HG03139 (cell line): ENCODE measurements at regions not wholly inside any gene's neighbourhood (a gene's known extent, or its start where the extent isn't known, plus 50 kb on each side); places are given as distances from the start of the nearest gene placed in this dataset.

Experiments used
- ATAC-seq: cut with Tn5 transposase; IDR thresholded peaks from one replicate; pipeline ENCODE4 v1.9.1; 2021; ENCODE audit not compliant: unreplicated experiment

GRCh38 chr9:103900466-103900865, 193.6 kb upstream of the SMC2 start:
- ATAC-seq, result no peak

DNA sequence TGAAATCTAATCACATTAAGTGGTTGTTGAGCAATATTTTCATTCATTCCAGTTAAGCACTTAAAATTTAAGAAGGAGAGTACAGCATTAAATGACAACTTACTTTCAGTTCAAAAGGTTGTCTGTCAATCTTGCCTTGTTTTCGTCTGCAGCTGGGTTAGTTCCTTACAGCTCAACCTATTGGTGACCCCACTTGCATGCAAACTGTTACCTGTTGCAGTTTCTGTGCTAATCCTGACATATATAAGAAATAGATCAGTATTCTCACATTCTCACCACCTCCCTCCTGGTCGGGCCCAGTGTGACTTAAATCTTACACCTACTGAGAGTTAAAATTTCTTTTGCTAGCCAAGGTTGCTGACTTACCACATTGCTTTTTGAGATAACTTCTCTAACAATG, 191.8 kb upstream of the SMC2 start:
- ATAC-seq, result no peak

GRCh38 chr9:103904242-103904641, 189.9 kb upstream of the SMC2 start:
- no peak for ATAC-seq

GRCh38 chr9:103913899-103914298, 180.2 kb upstream of the SMC2 start:
- no peak for ATAC-seq

DNA sequence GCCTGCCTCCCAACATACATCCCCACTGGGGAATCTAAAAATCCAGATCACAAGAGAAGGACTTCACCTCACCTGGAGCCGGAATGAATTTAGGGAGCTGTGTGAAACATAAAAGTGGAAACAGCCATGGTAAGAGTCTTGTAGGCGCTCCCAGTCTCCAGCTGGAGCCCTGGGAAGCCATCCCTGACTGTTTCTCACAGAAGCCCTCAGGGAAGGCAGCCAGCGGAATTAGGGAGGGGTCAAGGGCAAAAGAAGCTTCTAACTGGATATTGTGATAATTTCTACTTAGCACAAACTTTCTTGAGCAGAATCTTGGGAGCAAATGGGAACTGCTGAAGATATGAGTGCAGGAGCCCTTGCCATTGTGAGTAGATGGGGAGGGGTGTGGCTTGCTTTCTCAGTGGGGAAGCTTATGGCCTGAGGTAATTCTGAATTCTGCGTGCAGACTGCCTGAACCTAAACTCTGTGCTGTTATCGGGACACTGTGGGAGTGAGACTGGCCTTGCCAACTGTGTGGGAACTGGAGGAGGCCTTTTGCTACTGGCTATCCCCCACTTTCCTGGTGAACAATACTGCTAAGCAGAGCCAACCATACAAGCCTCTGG, 174.4 kb upstream of the SMC2 start:
- no peak for ATAC-seq

DNA sequence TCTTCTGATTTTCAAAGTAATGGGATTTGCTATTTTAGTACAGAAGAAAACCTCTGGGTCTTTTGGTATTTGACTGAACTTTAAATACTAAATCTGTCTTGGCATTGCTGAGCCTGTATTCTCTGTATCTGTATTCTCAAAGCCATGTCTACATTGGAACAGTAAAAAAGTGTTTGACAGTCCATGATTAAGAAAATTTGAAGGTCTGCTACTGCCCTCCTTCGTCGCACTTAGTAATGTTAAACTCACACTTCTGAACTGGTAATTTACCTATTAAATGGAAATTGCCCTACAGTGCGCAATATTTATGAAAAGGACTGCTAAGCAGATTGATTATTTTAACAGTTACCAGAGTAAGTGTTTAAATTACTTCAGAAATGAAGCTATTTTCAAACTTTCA, 165.7 kb upstream of the SMC2 start:
- ATAC-seq, result no peak

DNA sequence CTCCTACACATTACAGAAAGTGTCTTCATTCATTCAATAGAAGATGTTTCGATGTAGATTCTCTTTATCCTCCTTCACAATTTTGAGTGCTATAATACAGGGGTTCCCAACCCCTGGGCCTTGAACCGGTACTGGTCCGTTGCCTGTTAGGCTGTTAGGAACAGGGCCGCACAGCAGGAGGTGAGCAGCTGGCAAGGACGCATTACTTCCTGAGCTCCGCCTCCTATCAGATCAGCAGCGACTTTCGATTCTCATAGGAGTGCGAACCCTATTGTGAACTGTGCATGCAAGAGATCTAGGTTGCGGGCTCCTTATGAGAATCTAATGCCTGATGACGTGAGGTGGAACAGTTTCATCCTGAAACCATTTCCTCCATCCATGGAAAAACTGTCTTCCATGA, 153.0 kb upstream of the SMC2 start:
- no peak for ATAC-seq

DNA sequence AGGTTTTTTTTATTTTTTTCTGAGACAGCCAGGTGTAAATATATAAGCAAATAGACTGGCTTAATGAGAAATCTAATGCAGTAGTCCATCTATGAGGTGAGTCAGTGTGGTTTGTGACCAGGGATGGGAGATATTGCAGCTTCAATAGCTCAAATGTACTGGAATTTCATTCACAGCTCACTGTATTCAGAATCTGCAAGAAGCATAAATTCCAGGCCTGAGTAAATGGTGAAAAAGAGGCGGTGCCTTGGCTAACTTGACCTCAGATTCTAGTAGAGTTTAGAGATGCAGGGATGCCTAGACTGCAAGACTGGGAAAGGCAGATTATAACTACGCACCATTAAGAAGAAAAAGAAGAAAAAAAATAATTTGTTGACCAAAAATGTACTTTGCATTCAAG, 151.9 kb upstream of the SMC2 start:
- no peak for ATAC-seq

GRCh38 chr9:103942651-103943050, 151.5 kb upstream of the SMC2 start:
- no peak for ATAC-seq

GRCh38 chr9:103949096-103949495, 145.0 kb upstream of the SMC2 start:
- ATAC-seq, result no peak

DNA sequence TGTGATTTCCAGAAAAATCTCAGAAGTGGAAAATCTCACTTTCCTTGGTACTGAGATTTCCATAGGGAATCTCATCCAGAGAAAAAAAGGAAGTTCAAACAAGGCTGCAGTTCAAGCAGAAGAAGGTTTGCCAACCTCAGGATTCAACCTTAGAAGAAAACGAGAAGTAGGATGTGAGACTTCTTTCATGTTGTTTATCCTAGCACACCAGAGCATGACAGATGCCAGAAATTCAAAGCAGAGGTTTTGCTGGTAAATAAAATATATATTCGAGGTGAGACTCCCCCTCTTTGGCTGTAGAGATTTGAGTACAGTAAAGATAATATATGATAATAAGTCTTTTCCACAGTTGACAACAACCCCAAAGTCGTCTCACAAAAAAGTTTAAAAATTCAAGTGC, 116.9 kb upstream of the SMC2 start:
- ATAC-seq, result no peak

- ATAC-seq, result no peak
These were observed 115.7 kb upstream of the SMC2 start for GRCh38 chr9:103978396-103978795.

DNA sequence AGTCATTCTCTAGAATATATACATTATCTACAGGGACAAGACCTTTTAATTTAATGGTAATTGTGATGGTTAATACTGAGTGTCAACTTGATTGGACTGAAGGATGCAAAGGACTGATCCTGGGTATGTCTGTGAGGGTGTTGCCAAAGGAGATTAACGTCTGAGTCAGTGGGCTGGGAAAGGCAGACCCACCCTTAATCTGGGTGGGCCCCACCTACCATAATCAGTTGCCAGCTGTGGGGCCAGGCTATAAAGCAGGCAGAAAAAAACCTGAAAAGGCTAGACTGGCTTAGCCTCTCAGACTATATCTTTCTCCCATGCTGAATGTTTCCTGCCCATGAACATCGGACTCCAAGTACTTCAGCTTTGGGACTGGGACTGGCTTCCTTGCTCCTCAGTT, 112.2 kb upstream of the SMC2 start:
- no peak for ATAC-seq

DNA sequence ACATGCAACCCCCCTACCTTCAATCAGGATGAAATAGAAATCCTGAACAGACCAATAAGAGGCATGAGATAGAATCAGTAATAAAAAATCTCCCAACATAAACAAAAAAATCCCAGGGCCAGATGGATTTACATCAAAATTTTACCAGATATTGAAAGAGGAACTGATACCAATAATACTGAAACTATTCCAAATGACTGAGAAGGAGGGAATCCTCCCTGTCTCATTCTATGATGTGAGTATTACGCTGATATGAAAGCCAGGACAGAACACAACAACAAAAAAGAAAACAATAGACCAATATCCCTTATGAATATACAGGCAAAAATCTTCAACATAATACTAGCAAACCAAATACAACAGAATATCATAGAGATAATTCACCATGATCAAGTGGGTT, 109.0 kb upstream of the SMC2 start:
- ATAC-seq, result no peak

- no peak for ATAC-seq
These were observed 105.3 kb upstream of the SMC2 start for GRCh38 chr9:103988821-103989220.

GRCh38 chr9:103990311-103990710, 103.8 kb upstream of the SMC2 start:
- no peak for ATAC-seq

DNA sequence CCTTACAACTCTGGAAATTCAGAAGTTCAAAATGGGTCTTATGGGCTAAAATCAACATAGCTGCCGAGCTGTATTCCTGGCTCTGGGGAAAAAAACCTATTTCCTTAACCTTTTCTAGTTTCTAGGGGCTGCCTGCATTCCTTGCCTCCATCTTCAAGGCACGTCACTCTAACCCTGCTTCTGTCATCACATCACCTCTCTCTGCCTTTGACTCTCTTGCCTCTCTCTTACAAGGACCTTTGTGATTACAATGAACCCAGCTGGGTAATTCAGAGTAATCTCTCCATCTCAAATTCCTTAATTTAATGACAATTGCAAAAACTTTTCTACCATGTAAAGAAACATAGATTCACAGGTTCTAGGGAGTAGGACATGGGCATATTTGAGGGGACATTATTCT, 103.1 kb upstream of the SMC2 start:
- ATAC-seq, result no peak

DNA sequence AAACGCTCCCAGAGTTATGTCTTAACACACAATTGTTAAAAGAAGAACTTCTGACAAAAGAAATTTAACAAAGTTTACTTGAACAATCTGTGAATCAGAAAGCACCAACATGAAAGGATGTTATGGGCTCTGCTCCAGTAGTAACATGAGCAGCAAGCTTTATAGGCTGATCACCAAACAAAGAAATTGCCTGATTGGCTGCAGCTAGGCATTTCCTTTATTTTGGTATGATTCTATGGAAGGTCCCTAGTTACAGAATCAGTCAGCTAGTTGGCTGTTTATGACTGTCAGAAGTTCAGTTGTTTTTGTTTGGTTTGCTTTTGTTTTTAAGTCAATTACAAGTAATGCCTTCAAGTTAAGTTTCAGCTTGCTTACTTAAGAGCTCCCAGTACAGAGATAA, 102.4 kb upstream of the SMC2 start:
- ATAC-seq, result peak; percentile 53

GRCh38 chr9:103992938-103993579, 101.0 kb upstream of the SMC2 start:
- ATAC-seq, result no peak

- no peak for ATAC-seq
These were observed 96.2 kb upstream of the SMC2 start for GRCh38 chr9:103997856-103998370.

DNA sequence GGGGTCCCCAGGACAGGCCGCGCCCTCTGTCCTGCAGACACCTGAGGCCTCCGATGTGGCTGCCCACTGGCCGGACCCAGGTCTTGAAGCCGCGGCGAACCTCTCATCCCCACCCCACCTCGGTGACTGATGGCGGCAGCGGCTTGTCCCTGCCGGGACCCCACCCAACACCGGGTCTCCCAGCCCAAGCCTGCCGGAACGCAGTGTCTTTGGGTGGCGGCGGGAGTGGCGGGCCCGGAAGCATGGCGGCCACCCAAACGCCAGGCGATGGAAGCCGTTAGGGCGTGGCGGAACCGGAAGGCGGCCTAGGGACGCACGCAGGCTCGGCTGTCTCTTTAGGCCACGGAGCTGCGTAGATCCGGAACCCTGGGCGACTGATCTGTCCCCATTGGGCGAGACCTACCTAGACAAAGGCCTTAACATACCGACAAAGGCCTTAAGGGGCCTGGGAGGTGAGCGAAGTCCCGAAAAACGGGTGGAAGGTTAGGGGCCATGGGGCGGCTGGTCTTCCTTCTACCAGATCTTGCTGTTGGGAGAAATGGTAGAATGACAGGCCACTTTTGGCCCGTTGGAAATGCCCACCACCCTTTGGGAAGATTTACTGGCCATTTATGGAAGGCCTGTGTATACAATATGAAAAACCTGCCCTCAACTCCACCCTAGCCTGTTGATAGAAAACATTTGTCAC, 94.6 kb upstream of the SMC2 start:
- ATAC-seq, result no peak

- no peak for ATAC-seq
These were observed 84.3 kb upstream of the SMC2 start for GRCh38 chr9:104009826-104010225.
